ENCODE measurements at regions not wholly inside any gene's neighbourhood (a gene's known extent, or its start where the extent isn't known, plus 50 kb on each side); places are given as distances from the start of the nearest gene placed in this dataset.

GRCh38 chr5:124651663-124652513 lies 94.6 kb downstream of the ZNF608 start:
- H3K36me3 ChIP-seq (ENCODE audit: control insufficient read depth in 4 of 4, insufficient read depth in 3 of 4, low read depth in 1 of 4, low read length in 3 of 4) = peaks cover 0 to 3% (median 0%) of the 10 kb centered on the region in 4 donors
- WGBS = 5% methylated on average over 54 of the region's 54 CpGs
- peak; percentile 64 for DNase-seq (ENCODE audit: low spot score)
- H3K27ac ChIP-seq (ENCODE audit: low read depth in 1 of 2, low read length in 2 of 2) = peak overlapping the region; percentile 75 to 88
- no peaks in the 10 kb centered on the region for H3K27me3 ChIP-seq (ENCODE audit: control insufficient read depth in 4 of 4, insufficient read depth in 4 of 4, low read length in 3 of 4)
- H3K9me3 ChIP-seq (ENCODE audit: control insufficient read depth in 4 of 4, low read length in 3 of 4) = no peaks in the 10 kb centered on the region
- peak; percentile 19 to 30 for TF ChIP-seq RAD21 (IDR thresholded peaks at IDR 0.05)
- peak; percentile 53 for TF ChIP-seq NR2F2 (IDR thresholded peaks at IDR 0.05)
- TF ChIP-seq SP1 (IDR thresholded peaks at IDR 0.05) = peak; percentile 60
- peak; percentile 56 for TF ChIP-seq YY1 (IDR thresholded peaks at IDR 0.05)
- no peak for TF ChIP-seq TAF1 (conservative IDR thresholded peaks at IDR 0.05)
- H3K9ac ChIP-seq (ENCODE audit: low read depth in 1 of 2, low read length in 2 of 2) = peak overlapping the region; percentile 25 to 63
- peak overlapping the region; percentile 62 to 75 (median 73) for H3K4me3 ChIP-seq (ENCODE audit: low read depth in 1 of 3, low read length in 3 of 3)
- peaks cover 0 to 29% (median 13%) of the 10 kb centered on the region in 4 donors for H3K4me1 ChIP-seq (ENCODE audit: control insufficient read depth in 4 of 4, insufficient read depth in 4 of 4, low read length in 3 of 4)

DNA sequence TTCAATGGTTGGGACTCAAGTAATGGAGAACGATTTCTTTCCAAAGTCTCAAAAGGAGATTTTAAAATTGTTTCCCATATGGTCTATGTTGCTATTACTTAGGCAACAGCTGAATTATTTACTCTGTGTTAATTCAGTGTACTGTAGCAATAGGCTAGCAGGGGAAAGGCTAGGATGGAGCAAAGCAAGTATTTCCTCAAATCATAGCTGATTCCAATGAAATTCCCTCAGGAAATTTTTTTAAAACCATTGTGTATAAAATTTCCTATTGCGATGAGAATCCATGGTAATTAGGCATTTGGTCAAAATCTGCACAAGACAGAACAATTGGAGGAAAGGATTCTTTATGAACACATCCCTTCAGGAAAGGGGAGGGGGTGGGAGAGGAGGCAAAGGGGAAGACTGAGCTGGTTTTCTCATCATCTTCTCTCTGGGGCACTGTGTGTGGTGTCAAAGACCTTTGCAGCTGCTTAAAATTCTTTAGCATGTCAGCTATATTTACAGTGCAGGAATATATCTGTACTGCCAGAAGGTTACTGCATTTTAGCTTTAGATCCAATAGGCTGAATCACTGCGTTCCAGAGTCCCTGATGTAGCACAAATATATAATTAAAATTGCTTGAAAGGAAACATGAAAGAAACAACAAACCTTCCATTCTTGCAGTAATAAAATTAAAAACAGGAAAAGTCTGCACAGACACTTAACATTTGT lies 95.3 kb downstream of the ZNF608 start:
- no peaks in the 10 kb centered on the region for H3K9me3 ChIP-seq (ENCODE audit: control insufficient read depth in 4 of 4, low read length in 3 of 4)
- H3K27ac ChIP-seq (ENCODE audit: low read depth in 1 of 2, low read length in 2 of 2) = peak overlapping the region; percentile 75 to 88
- no peaks in the 10 kb centered on the region for H3K27me3 ChIP-seq (ENCODE audit: control insufficient read depth in 4 of 4, insufficient read depth in 4 of 4, low read length in 3 of 4)
- peak overlapping the region in 2 of 3 donors; percentile 62 to 75 for H3K4me3 ChIP-seq (ENCODE audit: low read depth in 1 of 3, low read length in 3 of 3)
- H3K36me3 ChIP-seq (ENCODE audit: control insufficient read depth in 4 of 4, insufficient read depth in 3 of 4, low read depth in 1 of 4, low read length in 3 of 4) = peaks cover 0 to 3% (median 0%) of the 10 kb centered on the region in 4 donors
- H3K4me1 ChIP-seq (ENCODE audit: control insufficient read depth in 4 of 4, insufficient read depth in 4 of 4, low read length in 3 of 4) = peaks cover 0 to 26% (median 11%) of the 10 kb centered on the region in 4 donors
- 46% methylated on average over 3 of the region's 3 CpGs for WGBS
- DNase-seq (ENCODE audit: low spot score) = no peak
- peak overlapping the region in 1 of 2 donors; percentile 63 for H3K9ac ChIP-seq (ENCODE audit: low read depth in 1 of 2, low read length in 2 of 2)
- TF ChIP-seq NR2F2 (IDR thresholded peaks at IDR 0.05) (peak; percentile 57), RXRA (IDR thresholded peaks at IDR 0.05) (peak in 1 of 2 donors; percentile 31), SP1 (IDR thresholded peaks at IDR 0.05) (no peak)

- Histone ChIP-seq H3K27me3 (ENCODE audit: control insufficient read depth in 4 of 4, insufficient read depth in 4 of 4, low read length in 3 of 4) (no peaks in the 10 kb centered on the region), H3K9me3 (ENCODE audit: control insufficient read depth in 4 of 4, low read length in 3 of 4) (no peaks in the 10 kb centered on the region), H3K27ac (ENCODE audit: low read depth in 1 of 2, low read length in 2 of 2) (peak overlapping the region; percentile 20 to 39), H3K4me3 (ENCODE audit: low read depth in 1 of 3, low read length in 3 of 3) (no peak overlapping the region), H3K36me3 (ENCODE audit: control insufficient read depth in 4 of 4, insufficient read depth in 3 of 4, low read depth in 1 of 4, low read length in 3 of 4) (peaks cover 0 to 3% (median 0%) of the 10 kb centered on the region in 4 donors), H3K9ac (ENCODE audit: low read depth in 1 of 2, low read length in 2 of 2) (peak overlapping the region in 1 of 2 donors; percentile 23), H3K4me1 (ENCODE audit: control insufficient read depth in 4 of 4, insufficient read depth in 4 of 4, low read length in 3 of 4) (peaks cover 0 to 20% (median 9%) of the 10 kb centered on the region in 4 donors)
- 54% methylated on average over 4 of the region's 4 CpGs for WGBS
- TF ChIP-seq FOXA2 (IDR thresholded peaks at IDR 0.05) (no peak), NR2F2 (IDR thresholded peaks at IDR 0.05) (peak; percentile 41)
- no peak for DNase-seq (ENCODE audit: low spot score)
Measured at GRCh38 chr5:124650147-124650561, 96.3 kb downstream of the ZNF608 start.

- Histone ChIP-seq H3K4me3 (ENCODE audit: low read depth in 1 of 3, low read length in 3 of 3) (no peak overlapping the region), H3K9me3 (ENCODE audit: control insufficient read depth in 4 of 4, low read length in 3 of 4) (no peaks in the 10 kb centered on the region), H3K27me3 (ENCODE audit: control insufficient read depth in 4 of 4, insufficient read depth in 4 of 4, low read length in 3 of 4) (no peaks in the 10 kb centered on the region), H3K4me1 (ENCODE audit: control insufficient read depth in 4 of 4, insufficient read depth in 4 of 4, low read length in 3 of 4) (peaks cover 0 to 20% (median 9%) of the 10 kb centered on the region in 4 donors), H3K9ac (ENCODE audit: low read depth in 1 of 2, low read length in 2 of 2) (peak overlapping the region in 1 of 2 donors; percentile 23), H3K36me3 (ENCODE audit: control insufficient read depth in 4 of 4, insufficient read depth in 3 of 4, low read depth in 1 of 4, low read length in 3 of 4) (peaks cover 0 to 3% (median 0%) of the 10 kb centered on the region in 4 donors), H3K27ac (ENCODE audit: low read depth in 1 of 2, low read length in 2 of 2) (peak overlapping the region; percentile 22 to 39)
- TF ChIP-seq FOXA2 (IDR thresholded peaks at IDR 0.05) (no peak), RXRA (IDR thresholded peaks at IDR 0.05) (peak in 1 of 2 donors; percentile 20), RAD21 (IDR thresholded peaks at IDR 0.05) (peak in 1 of 2 donors; percentile 17)
- DNase-seq (ENCODE audit: low spot score) = no peak
- 51% methylated on average over 11 of the region's 11 CpGs for WGBS
Measured at GRCh38 chr5:124649491-124650146, 96.8 kb downstream of the ZNF608 start.
